ENCODE measurements at regions not wholly inside any gene's neighbourhood (a gene's known extent, or its start where the extent isn't known, plus 50 kb on each side); places are given as distances from the start of the nearest gene placed in this dataset.

GRCh38 chr2:37857575-37858399, 67.3 kb upstream of the RMDN2 start:
- no peak overlapping the region for H3K4me3 ChIP-seq (ENCODE audit: low read length)

GRCh38 chr2:37858400-37858711, 66.7 kb upstream of the RMDN2 start:
- DNase-seq (ENCODE audit: low read depth) = no peak
- TF ChIP-seq, protein P1, sequence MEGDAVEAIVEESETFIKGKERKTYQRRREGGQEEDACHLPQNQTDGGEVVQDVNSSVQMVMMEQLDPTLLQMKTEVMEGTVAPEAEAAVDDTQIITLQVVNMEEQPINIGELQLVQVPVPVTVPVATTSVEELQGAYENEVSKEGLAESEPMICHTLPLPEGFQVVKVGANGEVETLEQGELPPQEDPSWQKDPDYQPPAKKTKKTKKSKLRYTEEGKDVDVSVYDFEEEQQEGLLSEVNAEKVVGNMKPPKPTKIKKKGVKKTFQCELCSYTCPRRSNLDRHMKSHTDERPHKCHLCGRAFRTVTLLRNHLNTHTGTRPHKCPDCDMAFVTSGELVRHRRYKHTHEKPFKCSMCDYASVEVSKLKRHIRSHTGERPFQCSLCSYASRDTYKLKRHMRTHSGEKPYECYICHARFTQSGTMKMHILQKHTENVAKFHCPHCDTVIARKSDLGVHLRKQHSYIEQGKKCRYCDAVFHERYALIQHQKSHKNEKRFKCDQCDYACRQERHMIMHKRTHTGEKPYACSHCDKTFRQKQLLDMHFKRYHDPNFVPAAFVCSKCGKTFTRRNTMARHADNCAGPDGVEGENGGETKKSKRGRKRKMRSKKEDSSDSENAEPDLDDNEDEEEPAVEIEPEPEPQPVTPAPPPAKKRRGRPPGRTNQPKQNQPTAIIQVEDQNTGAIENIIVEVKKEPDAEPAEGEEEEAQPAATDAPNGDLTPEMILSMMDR (IDR thresholded peaks at IDR 0.05; ENCODE audit: insufficient read depth, low read depth, low read length, missing control alignments) = no peak
- no peak overlapping the region for H3K4me3 ChIP-seq (ENCODE audit: low read length)

More at GRCh38 chr2:37857575-37858399, 67.3 kb upstream of the RMDN2 start:
- no peak for DNase-seq (ENCODE audit: low read depth)
- TF ChIP-seq, protein P1 (IDR thresholded peaks at IDR 0.05; ENCODE audit: insufficient read depth, low read depth, low read length, missing control alignments) = no peak

- no peak overlapping the region for H3K4me3 ChIP-seq (ENCODE audit: low read length)
- TF ChIP-seq, protein P1 (IDR thresholded peaks at IDR 0.05; ENCODE audit: insufficient read depth, low read depth, low read length, missing control alignments) = no peak
- DNase-seq (ENCODE audit: low read depth) = no peak
These were observed 66.3 kb upstream of the RMDN2 start for GRCh38 chr2:37858725-37859267.

DNA sequence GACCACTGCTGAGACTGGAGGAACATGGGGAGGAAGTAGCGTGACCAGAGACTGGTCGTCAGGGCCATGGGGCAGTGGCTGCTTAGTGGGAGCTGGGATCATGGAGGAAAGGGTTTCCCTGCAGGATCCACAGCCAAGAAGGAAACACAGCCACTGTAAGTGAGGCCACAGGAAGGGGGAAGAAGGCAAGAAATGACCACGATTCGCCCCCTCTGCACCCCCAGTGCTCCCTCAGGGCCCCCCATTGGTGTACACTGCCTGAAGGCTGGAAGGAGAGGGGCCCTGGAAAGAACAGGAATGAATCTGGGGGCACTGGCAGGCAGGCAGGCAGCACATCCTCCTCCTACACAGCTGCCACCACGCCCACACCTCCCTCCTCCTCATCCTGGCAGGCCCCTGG, 62.5 kb upstream of the RMDN2 start:
- TF ChIP-seq, protein P1 (IDR thresholded peaks at IDR 0.05; ENCODE audit: insufficient read depth, low read depth, low read length, missing control alignments) = no peak
- no peak for DNase-seq (ENCODE audit: low read depth)
- H3K4me3 ChIP-seq (ENCODE audit: low read length) = no peak overlapping the region

- no peak overlapping the region for H3K4me3 ChIP-seq (ENCODE audit: low read length)
- TF ChIP-seq, protein P1 (IDR thresholded peaks at IDR 0.05; ENCODE audit: insufficient read depth, low read depth, low read length, missing control alignments) = no peak
- no peak for DNase-seq (ENCODE audit: low read depth)
These were observed 60.9 kb upstream of the RMDN2 start for GRCh38 chr2:37864217-37864616.

DNA sequence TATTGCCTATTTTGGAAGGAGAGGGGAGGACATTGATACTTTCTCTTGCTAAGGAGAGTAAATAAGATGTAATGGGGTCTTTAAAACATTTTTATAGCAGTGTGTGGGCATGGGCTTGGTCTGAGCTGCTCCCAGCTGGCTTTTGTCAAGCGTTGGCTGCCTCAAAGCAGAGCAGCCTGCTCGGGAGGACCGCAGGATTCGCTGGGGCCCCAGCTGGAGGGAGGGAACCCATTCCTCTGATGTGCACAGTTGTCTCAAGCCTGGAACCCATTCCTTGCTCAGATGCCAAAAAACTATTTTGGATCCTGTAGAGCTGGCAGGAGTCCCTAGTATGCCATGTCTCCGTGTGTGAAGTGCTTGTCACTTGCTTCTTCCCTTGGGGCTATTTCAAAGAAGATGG, 59.4 kb upstream of the RMDN2 start:
- no peak for DNase-seq (ENCODE audit: low read depth)
- H3K4me3 ChIP-seq (ENCODE audit: low read length) = no peak overlapping the region
- TF ChIP-seq, protein P1 (IDR thresholded peaks at IDR 0.05; ENCODE audit: insufficient read depth, low read depth, low read length, missing control alignments) = no peak

All from epithelial cell of esophagus (primary cell).